Lung (tissue), 11 donors: ENCODE measurements at regions not wholly inside any gene's neighbourhood (a gene's known extent, or its start where the extent isn't known, plus 50 kb on each side); places are given as distances from the start of the nearest gene placed in this dataset.

Experiments used
- ATAC-seq: fragments of 200-7000 bp; cut with Tn5 transposase; one replicate; pipeline ENCODE4 v1.9.1; 2020; ENCODE audit warnings: moderate number of reproducible peaks; ENCODE audit not compliant: insufficient read depth, low FRiP score
- DNase-seq, 3 donors: peaks; one replicate each; pipeline ENCODE4 v3.0.0-alpha.2; 2013 to 2017
- H3K27ac ChIP-seq, 2 donors: one replicate each; pipeline ENCODE4 v1.5.1; 2013; ENCODE audit warnings: mild to moderate bottlenecking in 2 of 2, moderate library complexity in 2 of 2, control low read depth in 1 of 2, inconsistent platforms in 1 of 2, low read depth in 1 of 2, low read length in 1 of 2
- H3K27me3 ChIP-seq, 3 donors: one replicate each; pipeline ENCODE4 v1.5.1; 2013; ENCODE audit warnings: low read length in 2 of 3; ENCODE audit not compliant: control insufficient read depth in 3 of 3, insufficient read depth in 3 of 3
- H3K36me3 ChIP-seq, 4 donors: one replicate each; pipeline ENCODE4 v1.5.1; 2013; ENCODE audit warnings: low read length in 4 of 4, mild to moderate bottlenecking in 1 of 4, moderate library complexity in 1 of 4; ENCODE audit not compliant: control insufficient read depth in 4 of 4, insufficient read depth in 4 of 4
- H3K4me1 ChIP-seq, 5 donors: one replicate each; pipeline ENCODE4 v1.5.1; 2013; ENCODE audit warnings: low read length in 5 of 5, mild to moderate bottlenecking in 2 of 5, moderate library complexity in 1 of 5; ENCODE audit not compliant: control insufficient read depth in 5 of 5, insufficient read depth in 5 of 5
- H3K4me3 ChIP-seq: one replicate; pipeline ENCODE4 v1.5.1; 2013; ENCODE audit warnings: mild to moderate bottlenecking, control low read depth, moderate library complexity
- H3K9ac ChIP-seq, 2 donors: one replicate each; pipeline ENCODE4 v1.5.1; 2013; ENCODE audit warnings: low read length in 2 of 2, control low read depth in 1 of 2; ENCODE audit not compliant: insufficient read depth in 1 of 2
- H3K9me3 ChIP-seq, 4 donors: one replicate each; pipeline ENCODE4 v1.5.1; 2013; ENCODE audit warnings: low read length in 3 of 4, mild to moderate bottlenecking in 1 of 4, moderate library complexity in 1 of 4; ENCODE audit not compliant: control insufficient read depth in 4 of 4, insufficient read depth in 3 of 4
- WGBS, 2 donors: extraction: QIAGEN DNeasy Blood & Tissue Kit; methylation state at CpG; one replicate each; pipeline ENCODE4 v1.1.7; 2013; 5-methylcytosine and 5-hydroxymethylcytosine counted together
- TF ChIP-seq, protein P1 (sequence below): IDR thresholded peaks from 2 replicates; pipeline ENCODE4 v1.5.1; 2012; ENCODE audit warnings: mild to moderate bottlenecking; ENCODE audit errors: control extremely low read depth, extremely low read depth
- donor health status: control.
- donor health status: control.
- donor health status: Bipolar disorder and iron deficiency.
- donor health status: healthy.
- donor health status: DM: yes; HTN: yes; CAD: no.

DNA sequence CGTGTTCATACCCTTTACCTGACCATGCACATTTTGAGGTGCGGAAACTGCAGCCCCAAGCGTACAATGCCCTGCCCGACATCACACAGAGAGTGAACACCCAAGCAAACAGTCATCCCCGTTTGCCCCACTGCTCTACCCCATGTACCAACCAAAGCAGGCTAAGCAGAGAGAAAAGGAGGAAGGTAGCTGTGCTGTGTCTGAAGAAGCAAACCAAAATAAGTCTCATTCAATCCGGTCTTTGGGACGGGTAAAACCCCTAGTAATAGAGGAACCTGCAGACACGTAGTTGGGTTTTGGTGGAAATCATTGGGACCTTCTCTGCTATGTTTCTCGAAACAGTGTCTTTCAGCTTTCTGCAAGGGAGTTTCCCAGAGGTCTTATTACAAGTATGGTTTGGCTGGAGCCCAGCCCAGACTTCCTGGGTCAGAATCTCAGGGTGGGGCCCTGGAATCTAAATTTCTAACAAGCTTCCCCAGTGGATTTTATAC is 164.6 kb upstream of the HES1 start:
- ATAC-seq (peak; percentile 62), DNase-seq (peak; percentile 34 to 53 (median 37))
- peak overlapping the region in 1 of 2 donors; percentile 35 for H3K27ac ChIP-seq
- no peaks in the 10 kb centered on the region for H3K27me3 ChIP-seq
- no peaks in the 10 kb centered on the region for H3K9me3 ChIP-seq
- 22 to 29% methylated on average over 9 of the region's 9 CpGs for WGBS, 2 donors
- TF ChIP-seq, protein P1, sequence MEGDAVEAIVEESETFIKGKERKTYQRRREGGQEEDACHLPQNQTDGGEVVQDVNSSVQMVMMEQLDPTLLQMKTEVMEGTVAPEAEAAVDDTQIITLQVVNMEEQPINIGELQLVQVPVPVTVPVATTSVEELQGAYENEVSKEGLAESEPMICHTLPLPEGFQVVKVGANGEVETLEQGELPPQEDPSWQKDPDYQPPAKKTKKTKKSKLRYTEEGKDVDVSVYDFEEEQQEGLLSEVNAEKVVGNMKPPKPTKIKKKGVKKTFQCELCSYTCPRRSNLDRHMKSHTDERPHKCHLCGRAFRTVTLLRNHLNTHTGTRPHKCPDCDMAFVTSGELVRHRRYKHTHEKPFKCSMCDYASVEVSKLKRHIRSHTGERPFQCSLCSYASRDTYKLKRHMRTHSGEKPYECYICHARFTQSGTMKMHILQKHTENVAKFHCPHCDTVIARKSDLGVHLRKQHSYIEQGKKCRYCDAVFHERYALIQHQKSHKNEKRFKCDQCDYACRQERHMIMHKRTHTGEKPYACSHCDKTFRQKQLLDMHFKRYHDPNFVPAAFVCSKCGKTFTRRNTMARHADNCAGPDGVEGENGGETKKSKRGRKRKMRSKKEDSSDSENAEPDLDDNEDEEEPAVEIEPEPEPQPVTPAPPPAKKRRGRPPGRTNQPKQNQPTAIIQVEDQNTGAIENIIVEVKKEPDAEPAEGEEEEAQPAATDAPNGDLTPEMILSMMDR, result no peak
- H3K36me3 ChIP-seq, result no peaks in the 10 kb centered on the region
- H3K9ac ChIP-seq, result no peak overlapping the region
- H3K4me3 ChIP-seq, result no peak overlapping the region
- peaks cover 0 to 52% (median 34%) of the 10 kb centered on the region in 5 donors for H3K4me1 ChIP-seq

GRCh38 chr3:193971966-193972365 is 164.0 kb upstream of the HES1 start:
- Histone ChIP-seq H3K9me3 (no peaks in the 10 kb centered on the region), H3K4me3 (no peak overlapping the region), H3K27me3 (no peaks in the 10 kb centered on the region), H3K9ac (no peak overlapping the region), H3K4me1 (peaks cover 0 to 52% (median 34%) of the 10 kb centered on the region in 5 donors), H3K36me3 (no peaks in the 10 kb centered on the region), H3K27ac (no peak overlapping the region)
- ATAC-seq (no peak), DNase-seq (no peak)
- TF ChIP-seq, protein P1, result no peak
- 84 to 91% methylated on average over 1 of the region's 1 CpG for WGBS, 2 donors

GRCh38 chr3:193972832-193973231 is 163.1 kb upstream of the HES1 start:
- H3K27me3 ChIP-seq, result no peaks in the 10 kb centered on the region
- WGBS, 2 donors, result 83 to 86% methylated on average over 3 of the region's 3 CpGs
- no peaks in the 10 kb centered on the region for H3K9me3 ChIP-seq
- TF ChIP-seq, protein P1, result no peak
- no peak for ATAC-seq
- H3K36me3 ChIP-seq, result no peaks in the 10 kb centered on the region
- no peak overlapping the region for H3K9ac ChIP-seq
- no peak overlapping the region for H3K27ac ChIP-seq
- peaks cover 0 to 52% (median 34%) of the 10 kb centered on the region in 5 donors for H3K4me1 ChIP-seq
- DNase-seq, result no peak
- H3K4me3 ChIP-seq, result no peak overlapping the region

- TF ChIP-seq, protein P1, result no peak
- H3K27me3 ChIP-seq, result no peaks in the 10 kb centered on the region
- WGBS, 2 donors, result 68 to 72% methylated on average over 8 of the region's 8 CpGs
- no peak overlapping the region for H3K9ac ChIP-seq
- no peak overlapping the region for H3K27ac ChIP-seq
- no peaks in the 10 kb centered on the region for H3K9me3 ChIP-seq
- DNase-seq, result peak; percentile 79 to 87 (median 85)
- H3K36me3 ChIP-seq, result no peaks in the 10 kb centered on the region
- H3K4me3 ChIP-seq, result no peak overlapping the region
- H3K4me1 ChIP-seq, result peaks cover 0 to 52% (median 34%) of the 10 kb centered on the region in 5 donors
- no peak for ATAC-seq
These were observed 161.7 kb upstream of the HES1 start for GRCh38 chr3:193974191-193974652.
